ENCODE measurements at regions not wholly inside any gene's neighbourhood (a gene's known extent, or its start where the extent isn't known, plus 50 kb on each side); places are given as distances from the start of the nearest gene placed in this dataset.
"Not testable (repeated sequence)": the region's sequence is repeated elsewhere in the genome, so short reads cannot be mapped to it uniquely, and the experiment has no call there.

DNA sequence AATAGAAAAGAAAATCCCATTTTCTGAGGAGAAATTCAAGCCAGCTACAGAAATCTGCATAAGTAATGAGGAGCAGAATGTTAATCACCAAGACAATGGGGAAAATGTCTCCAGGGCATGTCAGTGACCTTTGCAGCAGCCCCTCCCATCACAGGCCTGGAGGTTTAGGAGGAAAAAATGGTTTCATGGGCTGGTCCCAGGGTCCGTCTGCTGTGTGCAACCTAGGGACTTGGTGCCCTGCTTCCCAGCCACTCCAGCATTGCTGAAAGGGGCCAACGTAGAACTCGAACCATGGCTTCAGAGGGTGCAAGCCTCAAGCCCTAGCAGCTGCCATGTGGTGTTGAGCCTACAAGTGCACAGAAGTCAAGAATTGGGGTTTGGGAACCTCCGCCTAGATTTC, 116.8 kb downstream of the ENC1 start:
- TF ChIP-seq, protein P1, sequence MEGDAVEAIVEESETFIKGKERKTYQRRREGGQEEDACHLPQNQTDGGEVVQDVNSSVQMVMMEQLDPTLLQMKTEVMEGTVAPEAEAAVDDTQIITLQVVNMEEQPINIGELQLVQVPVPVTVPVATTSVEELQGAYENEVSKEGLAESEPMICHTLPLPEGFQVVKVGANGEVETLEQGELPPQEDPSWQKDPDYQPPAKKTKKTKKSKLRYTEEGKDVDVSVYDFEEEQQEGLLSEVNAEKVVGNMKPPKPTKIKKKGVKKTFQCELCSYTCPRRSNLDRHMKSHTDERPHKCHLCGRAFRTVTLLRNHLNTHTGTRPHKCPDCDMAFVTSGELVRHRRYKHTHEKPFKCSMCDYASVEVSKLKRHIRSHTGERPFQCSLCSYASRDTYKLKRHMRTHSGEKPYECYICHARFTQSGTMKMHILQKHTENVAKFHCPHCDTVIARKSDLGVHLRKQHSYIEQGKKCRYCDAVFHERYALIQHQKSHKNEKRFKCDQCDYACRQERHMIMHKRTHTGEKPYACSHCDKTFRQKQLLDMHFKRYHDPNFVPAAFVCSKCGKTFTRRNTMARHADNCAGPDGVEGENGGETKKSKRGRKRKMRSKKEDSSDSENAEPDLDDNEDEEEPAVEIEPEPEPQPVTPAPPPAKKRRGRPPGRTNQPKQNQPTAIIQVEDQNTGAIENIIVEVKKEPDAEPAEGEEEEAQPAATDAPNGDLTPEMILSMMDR (IDR thresholded peaks at IDR 0.05), result not testable (repeated sequence)
- not testable (repeated sequence) for TF ChIP-seq POLR2A, EP300 (IDR thresholded peaks at IDR 0.05)

All from ovary (tissue), 3 donors.